ENCODE measurements at regions not wholly inside any gene's neighbourhood (a gene's known extent, or its start where the extent isn't known, plus 50 kb on each side); places are given as distances from the start of the nearest gene placed in this dataset.

- no peak for DNase-seq (ENCODE audit: extremely low spot score)
- Histone ChIP-seq H3K4me1 (no peaks in the 10 kb centered on the region), H3K9me3 (peaks cover 0 to 9% (median 3%) of the 10 kb centered on the region in 4 donors), H3K27ac (replicated peaks in 1 of 4) (no peak overlapping the region), H3K4me3 (no peak overlapping the region), H3K27me3 (no peaks in the 10 kb centered on the region), H3K36me3 (no peaks in the 10 kb centered on the region)
- TF ChIP-seq POLR2AphosphoS5 (IDR thresholded peaks at IDR 0.05) (no peak), EP300 (IDR thresholded peaks at IDR 0.05) (no peak), POLR2A (IDR thresholded peaks at IDR 0.05; ENCODE audit: low read depth) (no peak)
- TF ChIP-seq, protein P1, sequence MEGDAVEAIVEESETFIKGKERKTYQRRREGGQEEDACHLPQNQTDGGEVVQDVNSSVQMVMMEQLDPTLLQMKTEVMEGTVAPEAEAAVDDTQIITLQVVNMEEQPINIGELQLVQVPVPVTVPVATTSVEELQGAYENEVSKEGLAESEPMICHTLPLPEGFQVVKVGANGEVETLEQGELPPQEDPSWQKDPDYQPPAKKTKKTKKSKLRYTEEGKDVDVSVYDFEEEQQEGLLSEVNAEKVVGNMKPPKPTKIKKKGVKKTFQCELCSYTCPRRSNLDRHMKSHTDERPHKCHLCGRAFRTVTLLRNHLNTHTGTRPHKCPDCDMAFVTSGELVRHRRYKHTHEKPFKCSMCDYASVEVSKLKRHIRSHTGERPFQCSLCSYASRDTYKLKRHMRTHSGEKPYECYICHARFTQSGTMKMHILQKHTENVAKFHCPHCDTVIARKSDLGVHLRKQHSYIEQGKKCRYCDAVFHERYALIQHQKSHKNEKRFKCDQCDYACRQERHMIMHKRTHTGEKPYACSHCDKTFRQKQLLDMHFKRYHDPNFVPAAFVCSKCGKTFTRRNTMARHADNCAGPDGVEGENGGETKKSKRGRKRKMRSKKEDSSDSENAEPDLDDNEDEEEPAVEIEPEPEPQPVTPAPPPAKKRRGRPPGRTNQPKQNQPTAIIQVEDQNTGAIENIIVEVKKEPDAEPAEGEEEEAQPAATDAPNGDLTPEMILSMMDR (IDR thresholded peaks at IDR 0.05), result no peak
- 88% methylated on average over 5 of the region's 5 CpGs for WGBS
- intact Hi-C loops (cut with DNase I), result no loop called here
Measured at GRCh38 chr20:11976966-11977365, 59.3 kb downstream of the BTBD3 start.

DNA sequence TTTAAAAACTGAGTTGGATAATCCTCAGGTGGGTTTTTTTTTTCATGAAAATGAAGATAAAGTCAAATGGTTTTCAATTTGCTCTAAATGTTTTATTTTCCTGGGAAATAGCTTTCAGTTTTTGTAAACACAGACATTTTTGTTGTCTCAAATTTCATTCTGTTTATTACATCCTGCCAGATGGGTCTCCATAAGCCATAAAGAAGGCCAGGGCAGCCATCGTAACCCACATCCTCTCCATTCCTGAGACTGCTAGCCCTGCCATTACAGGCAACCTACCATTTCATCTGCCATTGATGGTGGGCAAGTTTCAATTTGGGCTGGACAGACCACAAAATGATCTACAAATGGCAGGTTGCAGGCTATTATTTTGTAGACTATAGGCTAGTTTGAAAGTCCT lies 60.8 kb downstream of the BTBD3 start:
- WGBS, result 76% methylated on average over 1 of the region's 1 CpG

GRCh38 chr20:11979306-11979990 lies 61.8 kb downstream of the BTBD3 start:
- no peak overlapping the region for H3K4me3 ChIP-seq
- no peaks in the 10 kb centered on the region for H3K27me3 ChIP-seq
- 60% methylated on average over 5 of the region's 5 CpGs for WGBS
- no peak for DNase-seq (ENCODE audit: extremely low spot score)
- intact Hi-C loops (cut with DNase I), result no loop called here
- no peak for TF ChIP-seq EP300 (IDR thresholded peaks at IDR 0.05)
- TF ChIP-seq POLR2A (IDR thresholded peaks at IDR 0.05; ENCODE audit: low read depth), result no peak
- TF ChIP-seq, protein P1 (IDR thresholded peaks at IDR 0.05), result no peak
- TF ChIP-seq POLR2AphosphoS5 (IDR thresholded peaks at IDR 0.05), result no peak
- H3K27ac ChIP-seq (replicated peaks in 1 of 4), result no peak overlapping the region
- no peaks in the 10 kb centered on the region for H3K4me1 ChIP-seq
- peaks cover 0 to 9% (median 3%) of the 10 kb centered on the region in 4 donors for H3K9me3 ChIP-seq
- no peaks in the 10 kb centered on the region for H3K36me3 ChIP-seq

More for the DNA sequence above, 60.8 kb downstream of the BTBD3 start:
- H3K36me3 ChIP-seq, result no peaks in the 10 kb centered on the region
- H3K4me1 ChIP-seq, result no peaks in the 10 kb centered on the region
- DNase-seq (ENCODE audit: extremely low spot score), result no peak
- peaks cover 0 to 9% (median 3%) of the 10 kb centered on the region in 4 donors for H3K9me3 ChIP-seq
- intact Hi-C loops (cut with DNase I), result no loop called here
- H3K4me3 ChIP-seq, result no peak overlapping the region
- TF ChIP-seq EP300 (IDR thresholded peaks at IDR 0.05), result no peak
- TF ChIP-seq POLR2AphosphoS5 (IDR thresholded peaks at IDR 0.05), result no peak
- TF ChIP-seq, protein P1 (IDR thresholded peaks at IDR 0.05), result no peak
- TF ChIP-seq POLR2A (IDR thresholded peaks at IDR 0.05; ENCODE audit: low read depth), result no peak
- H3K27me3 ChIP-seq, result no peaks in the 10 kb centered on the region
- no peak overlapping the region for H3K27ac ChIP-seq (replicated peaks in 1 of 4)

- Histone ChIP-seq H3K27ac (replicated peaks in 1 of 4) (no peak overlapping the region), H3K4me1 (no peaks in the 10 kb centered on the region), H3K4me3 (no peak overlapping the region), H3K27me3 (no peaks in the 10 kb centered on the region), H3K9me3 (peaks cover 0 to 9% (median 3%) of the 10 kb centered on the region in 4 donors), H3K36me3 (no peaks in the 10 kb centered on the region)
- no peak for DNase-seq (ENCODE audit: extremely low spot score)
- 85% methylated on average over 2 of the region's 2 CpGs for WGBS
- TF ChIP-seq POLR2AphosphoS5 (IDR thresholded peaks at IDR 0.05) (no peak), POLR2A (IDR thresholded peaks at IDR 0.05; ENCODE audit: low read depth) (no peak), EP300 (IDR thresholded peaks at IDR 0.05) (no peak)
- TF ChIP-seq, protein P1 (IDR thresholded peaks at IDR 0.05), result no peak
- intact Hi-C loops (cut with DNase I), result no loop called here
Measured at GRCh38 chr20:11980263-11980662, 62.6 kb downstream of the BTBD3 start.
